GM21423 (cell line): ENCODE measurements at regions not wholly inside any gene's neighbourhood (a gene's known extent, or its start where the extent isn't known, plus 50 kb on each side); places are given as distances from the start of the nearest gene placed in this dataset.
A peak's percentile ranks its signal among the peaks of the same experiment; 100 is the strongest.
"Not testable (repeated sequence)": the region's sequence is repeated elsewhere in the genome, so short reads cannot be mapped to it uniquely, and the experiment has no call there.

Source experiments
- ATAC-seq: cut with Tn5 transposase; IDR thresholded peaks from one replicate; pipeline ENCODE4 v1.9.1; 2021; ENCODE audit warnings: mild to moderate bottlenecking, moderate library complexity; ENCODE audit not compliant: unreplicated experiment

GRCh38 chr4:159906051-159906450 lies 803.2 kb downstream of the RAPGEF2 start:
- no peak for ATAC-seq

GRCh38 chr4:159906517-159906916 lies 803.6 kb downstream of the RAPGEF2 start:
- no peak for ATAC-seq

GRCh38 chr4:159910721-159911120 lies 807.8 kb downstream of the RAPGEF2 start:
- no peak for ATAC-seq

GRCh38 chr4:159922119-159922518 lies 819.2 kb downstream of the RAPGEF2 start:
- ATAC-seq: no peak

GRCh38 chr4:159925770-159926169 lies 822.9 kb downstream of the RAPGEF2 start:
- ATAC-seq: no peak

GRCh38 chr4:159926871-159927270 lies 824.0 kb downstream of the RAPGEF2 start:
- no peak for ATAC-seq

- no peak for ATAC-seq
These were observed 824.9 kb downstream of the RAPGEF2 start for GRCh38 chr4:159927781-159928180.

GRCh38 chr4:159934602-159935001 lies 831.7 kb downstream of the RAPGEF2 start:
- not testable (repeated sequence) for ATAC-seq

- ATAC-seq: peak; percentile 70
These were observed 834.7 kb downstream of the RAPGEF2 start for GRCh38 chr4:159937595-159937994.

- ATAC-seq: not testable (repeated sequence)
These were observed 836.8 kb downstream of the RAPGEF2 start for GRCh38 chr4:159939681-159940080.

GRCh38 chr4:159941076-159941475 lies 838.2 kb downstream of the RAPGEF2 start:
- ATAC-seq: no peak

- ATAC-seq: no peak
These were observed 841.6 kb downstream of the RAPGEF2 start for GRCh38 chr4:159944477-159944876.

- ATAC-seq: peak; percentile 68
These were observed 844.2 kb downstream of the RAPGEF2 start for GRCh38 chr4:159946983-159947615.

- ATAC-seq: no peak
These were observed 847.8 kb downstream of the RAPGEF2 start for GRCh38 chr4:159950707-159951106.

GRCh38 chr4:159966746-159967145 lies 863.9 kb downstream of the RAPGEF2 start:
- no peak for ATAC-seq

GRCh38 chr4:159976871-159977482 lies 874.1 kb downstream of the RAPGEF2 start:
- ATAC-seq: not testable (repeated sequence)

GRCh38 chr4:159977907-159978617 lies 875.2 kb downstream of the RAPGEF2 start:
- no peak for ATAC-seq

GRCh38 chr4:159979351-159979750 lies 876.5 kb downstream of the RAPGEF2 start:
- no peak for ATAC-seq

GRCh38 chr4:159979953-159980352 lies 877.1 kb downstream of the RAPGEF2 start:
- ATAC-seq: no peak

GRCh38 chr4:159980826-159981468 lies 878.1 kb downstream of the RAPGEF2 start:
- ATAC-seq: no peak

- ATAC-seq: no peak
These were observed 878.6 kb downstream of the RAPGEF2 start for GRCh38 chr4:159981469-159981856.

GRCh38 chr4:159983082-159983481 lies 880.2 kb downstream of the RAPGEF2 start:
- ATAC-seq: no peak
